GM10266 (cell line): ENCODE measurements at regions not wholly inside any gene's neighbourhood (a gene's known extent, or its start where the extent isn't known, plus 50 kb on each side); places are given as distances from the start of the nearest gene placed in this dataset.

Source experiments
- DNase-seq: peaks from one replicate; pipeline ENCODE4 v3.0.0; 2012; ENCODE audit errors: extremely low spot score
- TF ChIP-seq, protein P1 (sequence below): IDR thresholded peaks from 2 replicates; pipeline ENCODE4 v1.5.1; 2012; ENCODE audit warnings: mild to moderate bottlenecking, low read depth; ENCODE audit not compliant: control insufficient read depth, insufficient read depth; ENCODE audit errors: missing control alignments

DNA sequence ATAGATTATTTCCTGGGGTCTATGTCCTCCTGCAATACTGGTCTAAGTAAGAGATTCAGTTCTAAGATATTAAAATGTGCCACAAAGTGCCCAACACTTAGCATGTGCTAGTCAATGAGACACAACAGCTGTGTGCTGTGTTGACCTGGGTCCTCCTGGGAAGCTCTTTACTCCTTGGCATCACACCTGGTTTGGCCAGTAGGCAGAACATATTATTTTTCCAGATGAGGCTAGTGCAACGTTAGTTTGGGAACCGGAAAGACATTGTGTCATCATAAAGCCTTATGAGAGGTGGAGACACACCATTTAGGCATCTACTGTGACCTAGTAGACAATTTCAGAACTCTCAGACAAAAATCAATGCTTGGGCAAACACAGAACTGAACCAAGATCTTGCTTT, 197.8 kb downstream of the MID1IP1 start:
- DNase-seq, result no peak
- TF ChIP-seq, protein P1, sequence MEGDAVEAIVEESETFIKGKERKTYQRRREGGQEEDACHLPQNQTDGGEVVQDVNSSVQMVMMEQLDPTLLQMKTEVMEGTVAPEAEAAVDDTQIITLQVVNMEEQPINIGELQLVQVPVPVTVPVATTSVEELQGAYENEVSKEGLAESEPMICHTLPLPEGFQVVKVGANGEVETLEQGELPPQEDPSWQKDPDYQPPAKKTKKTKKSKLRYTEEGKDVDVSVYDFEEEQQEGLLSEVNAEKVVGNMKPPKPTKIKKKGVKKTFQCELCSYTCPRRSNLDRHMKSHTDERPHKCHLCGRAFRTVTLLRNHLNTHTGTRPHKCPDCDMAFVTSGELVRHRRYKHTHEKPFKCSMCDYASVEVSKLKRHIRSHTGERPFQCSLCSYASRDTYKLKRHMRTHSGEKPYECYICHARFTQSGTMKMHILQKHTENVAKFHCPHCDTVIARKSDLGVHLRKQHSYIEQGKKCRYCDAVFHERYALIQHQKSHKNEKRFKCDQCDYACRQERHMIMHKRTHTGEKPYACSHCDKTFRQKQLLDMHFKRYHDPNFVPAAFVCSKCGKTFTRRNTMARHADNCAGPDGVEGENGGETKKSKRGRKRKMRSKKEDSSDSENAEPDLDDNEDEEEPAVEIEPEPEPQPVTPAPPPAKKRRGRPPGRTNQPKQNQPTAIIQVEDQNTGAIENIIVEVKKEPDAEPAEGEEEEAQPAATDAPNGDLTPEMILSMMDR, result no peak

DNA sequence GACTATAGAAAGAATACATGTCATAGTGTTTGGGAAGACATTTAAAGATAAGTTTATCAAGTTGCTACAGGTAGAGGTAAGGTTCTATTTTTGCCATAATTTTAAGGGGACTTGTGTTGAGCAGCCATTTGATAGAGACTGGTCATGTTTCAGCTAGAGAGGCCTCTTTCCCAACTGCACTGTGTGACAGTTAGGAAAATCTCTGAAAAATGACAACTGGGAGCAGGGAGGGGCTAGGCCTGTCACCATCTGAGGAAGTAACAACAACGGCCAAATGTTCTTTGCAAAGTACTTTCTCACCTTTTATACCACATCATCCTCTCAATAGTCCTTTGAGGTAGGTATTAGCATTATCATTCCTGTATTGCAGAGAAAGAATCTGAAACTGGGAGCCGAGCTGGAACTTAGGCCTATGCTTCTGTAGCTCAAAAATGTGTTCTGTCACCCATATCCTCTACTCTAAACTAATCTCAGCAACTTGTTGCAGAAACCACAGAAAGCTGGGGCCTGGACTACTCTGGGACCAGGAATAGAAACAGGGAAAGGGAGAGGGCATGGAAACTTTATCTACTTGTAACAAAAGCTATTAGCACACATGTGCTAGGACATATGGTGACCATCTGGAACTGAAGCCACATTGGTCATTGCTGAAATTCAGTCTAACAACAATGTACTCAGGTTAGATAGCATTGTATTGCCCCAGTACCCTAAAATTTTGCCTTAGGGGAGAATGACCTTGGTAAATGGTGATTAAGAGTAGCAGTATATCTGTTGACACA, 198.9 kb downstream of the MID1IP1 start:
- TF ChIP-seq, protein P1, result no peak
- DNase-seq, result no peak

DNA sequence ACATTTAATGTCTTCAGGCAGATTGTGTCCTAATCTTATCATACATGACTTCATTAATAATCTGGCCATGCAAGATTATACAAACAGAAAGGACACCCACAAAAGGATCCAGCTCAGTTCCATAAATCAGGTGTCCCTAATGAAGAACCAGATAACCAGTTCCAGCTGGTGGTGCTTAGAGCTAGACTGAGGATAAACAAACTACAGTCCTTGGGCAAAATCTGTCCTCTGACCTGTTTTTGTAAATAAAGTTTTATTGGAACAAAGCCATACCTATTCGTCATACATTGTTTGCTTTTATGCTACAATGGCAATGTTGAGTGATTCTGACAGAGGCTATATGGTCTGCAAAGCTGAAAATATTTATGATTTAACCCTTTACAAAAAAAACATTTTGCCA, 199.5 kb downstream of the MID1IP1 start:
- TF ChIP-seq, protein P1, result no peak
- DNase-seq, result no peak

DNA sequence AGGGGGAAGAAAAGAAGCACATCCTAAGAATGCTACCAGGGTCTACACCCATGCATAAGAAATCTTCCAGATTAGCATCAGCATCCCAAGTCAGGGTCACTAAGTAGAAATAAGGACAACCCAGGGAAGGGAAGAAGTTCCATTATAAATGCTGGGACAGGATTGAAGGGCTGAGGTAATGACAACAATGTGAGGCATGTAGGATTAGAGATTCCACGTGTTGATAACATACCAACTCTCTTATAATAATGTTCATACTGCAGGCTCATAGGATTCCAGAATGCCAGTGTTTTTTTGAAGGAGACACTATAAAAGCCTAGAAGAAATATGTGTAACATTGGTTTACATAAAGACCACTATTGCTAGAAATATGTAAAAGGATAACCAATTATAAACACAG, 201.2 kb downstream of the MID1IP1 start:
- DNase-seq, result no peak
- TF ChIP-seq, protein P1, result no peak

DNA sequence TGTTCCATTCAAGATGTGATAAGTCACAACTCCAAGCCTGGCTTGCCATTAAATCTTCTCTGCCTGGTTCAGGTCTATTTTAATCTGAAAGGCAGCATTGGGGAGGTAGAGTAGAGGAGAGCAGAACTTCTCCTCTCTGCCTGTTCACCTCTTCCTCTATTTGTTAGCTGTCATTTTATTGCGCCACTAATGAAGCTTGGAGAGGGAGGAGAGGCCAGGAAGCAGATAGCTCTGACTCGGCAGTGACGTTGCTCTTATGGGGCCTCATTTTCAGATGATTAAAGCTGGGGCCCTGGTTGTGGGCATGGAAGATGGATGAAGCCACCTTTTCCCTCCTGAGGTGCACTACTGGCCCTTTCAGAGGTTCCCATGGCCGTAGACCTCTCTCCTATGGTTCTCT, 207.3 kb downstream of the MID1IP1 start:
- DNase-seq, result no peak
- TF ChIP-seq, protein P1, result no peak

DNA sequence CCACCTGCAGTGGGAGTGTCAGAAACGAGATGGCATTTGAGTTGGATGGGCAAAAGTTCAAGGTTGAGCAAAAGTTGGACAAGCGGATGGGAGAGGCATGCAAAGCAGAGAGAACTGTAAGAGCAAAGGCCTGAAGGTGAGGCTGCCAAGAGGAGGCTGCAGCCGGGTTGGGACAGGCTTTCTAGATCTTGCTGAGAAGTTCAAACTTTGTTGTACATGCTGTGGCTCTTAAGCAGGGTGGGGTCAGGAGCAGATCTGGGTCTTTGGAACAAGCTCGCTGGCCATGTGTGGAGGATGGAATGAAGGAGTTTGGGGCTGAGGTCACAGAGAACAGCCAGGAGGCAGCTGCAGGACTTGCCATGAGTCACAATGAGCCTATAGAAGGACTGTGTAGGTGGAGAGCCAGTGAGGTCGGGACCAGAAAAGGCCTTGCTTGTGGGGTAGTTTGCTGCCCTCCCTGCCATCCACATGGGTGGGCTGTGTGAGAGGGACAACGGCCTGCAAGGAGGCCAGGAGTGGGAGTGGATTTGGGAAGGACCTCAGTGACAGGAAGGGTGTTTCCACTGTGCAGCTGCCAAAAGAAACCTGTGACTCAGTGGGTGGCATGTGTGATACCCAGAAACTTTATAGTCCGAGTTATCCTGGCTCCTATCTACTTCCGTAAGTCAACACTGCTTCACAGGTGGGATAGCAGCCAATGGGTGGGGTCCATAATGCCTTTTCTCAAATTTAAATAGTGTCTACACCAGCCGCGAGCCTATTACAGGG, 210.4 kb downstream of the MID1IP1 start:
- TF ChIP-seq, protein P1, result no peak
- DNase-seq, result no peak

DNA sequence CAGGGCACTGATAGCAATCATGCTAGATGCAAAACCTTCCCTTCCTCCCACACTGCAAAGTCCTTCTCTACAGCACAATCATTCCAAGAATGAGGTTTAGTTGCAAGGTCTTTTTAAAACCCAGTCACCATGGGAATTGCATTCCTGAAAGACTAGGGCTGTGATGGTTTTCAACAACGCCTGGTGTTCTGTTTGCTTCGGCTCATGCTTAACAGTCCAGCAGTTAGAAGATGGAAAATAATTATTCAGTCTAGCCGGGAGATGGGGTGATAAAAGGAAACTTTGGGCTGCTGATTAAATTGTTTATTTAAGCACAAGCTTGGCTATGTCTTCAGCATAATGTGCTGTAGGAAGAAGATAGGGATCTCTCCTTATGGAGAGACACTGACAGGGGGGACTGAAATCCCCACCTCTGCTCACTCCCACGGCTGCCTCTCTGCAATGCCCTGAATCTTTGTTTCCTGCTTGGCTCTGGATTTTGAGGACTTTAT, 211.4 kb downstream of the MID1IP1 start:
- TF ChIP-seq, protein P1, result no peak
- DNase-seq, result no peak
